C4-2B (cell line): ENCODE measurements at regions not wholly inside any gene's neighbourhood (a gene's known extent, or its start where the extent isn't known, plus 50 kb on each side); places are given as distances from the start of the nearest gene placed in this dataset.

Experiments
- CTCF ChIP-seq: fragments of 450-650 bp; conservative IDR thresholded peaks from 2 replicates; pipeline ENCODE4 v1.5.1; 2017; ENCODE audit warnings: mild to moderate bottlenecking
- ZFX ChIP-seq: fragments of 450-650 bp; IDR thresholded peaks from 2 replicates; pipeline ENCODE4 v1.6.1; 2017

- no peak for TF ChIP-seq CTCF
- no peak for TF ChIP-seq ZFX
Observed at GRCh38 chr19:30775956-30776355, 403.8 kb downstream of the ZNF536 start.
